SK-N-SH treated with all-trans-retinoic acid at 6 μM for 48 hours (cell line): ENCODE measurements at regions not wholly inside any gene's neighbourhood (a gene's known extent, or its start where the extent isn't known, plus 50 kb on each side); places are given as distances from the start of the nearest gene placed in this dataset.

Experiments
- ATAC-seq: fragments of 200-7000 bp; cut with Tn5 transposase; 3 replicates; pipeline ENCODE4 v1.9.1; 2020; ENCODE audit warnings: mild to moderate bottlenecking, moderate library complexity
- ARNTL ChIP-seq: fragments of 450-650 bp; formaldehyde crosslinking; IDR thresholded peaks from 2 replicates; pipeline ENCODE4 v1.5.0; 2020; ENCODE audit warnings: low read depth, mild to moderate bottlenecking, moderate library complexity, borderline replicate concordance
- CSDC2 ChIP-seq: fragments of 250-450 bp; sonication (Bioruptor Pico); IDR thresholded peaks from 2 replicates; pipeline ENCODE4 v1.5.0; 2020; ENCODE audit warnings: mild to moderate bottlenecking, moderate library complexity
- CSRNP3 ChIP-seq: fragments of 250-450 bp; sonication (Bioruptor Pico); IDR thresholded peaks from 2 replicates; pipeline ENCODE4 v1.5.1; 2021; ENCODE audit warnings: mild to moderate bottlenecking, moderate library complexity
- ESRRG ChIP-seq: fragments of 250-450 bp; sonication (Bioruptor Pico); IDR thresholded peaks from 2 replicates; pipeline ENCODE4 v1.6.1; 2021; ENCODE audit warnings: mild to moderate bottlenecking
- OSR1 ChIP-seq: fragments of 250-450 bp; sonication (Bioruptor Pico); IDR thresholded peaks from 2 replicates; pipeline ENCODE4 v1.8.0; 2022; ENCODE audit warnings: moderate library complexity, mild to moderate bottlenecking, inconsistent platforms
- RARB ChIP-seq: fragments of 250-450 bp; sonication (Bioruptor Pico); IDR thresholded peaks from 2 replicates; pipeline ENCODE4 v1.8.0; 2021; ENCODE audit warnings: mild to moderate bottlenecking, moderate library complexity
- SNAI2 ChIP-seq: fragments of 250-450 bp; sonication (Bioruptor Pico); IDR thresholded peaks from 2 replicates; pipeline ENCODE4 v1.5.0; 2020; ENCODE audit warnings: mild to moderate bottlenecking, moderate library complexity
- TCF4 ChIP-seq: fragments of 250-450 bp; sonication (Bioruptor Pico); IDR thresholded peaks from 2 replicates; pipeline ENCODE4 v1.8.0; 2021; ENCODE audit warnings: mild to moderate bottlenecking, moderate library complexity, borderline replicate concordance
- ZC3H10 ChIP-seq: fragments of 250-450 bp; sonication (Bioruptor Pico); IDR thresholded peaks from 2 replicates; pipeline ENCODE4 v1.5.1; 2021; ENCODE audit warnings: mild to moderate bottlenecking, moderate library complexity
- ZNF565 ChIP-seq: fragments of 450-650 bp; formaldehyde crosslinking; conservative IDR thresholded peaks from 2 replicates; pipeline ENCODE4 v1.5.0; 2020; ENCODE audit warnings: low read depth, mild to moderate bottlenecking, moderate library complexity
- ZNF70 ChIP-seq: fragments of 450-650 bp; formaldehyde crosslinking; IDR thresholded peaks from 2 replicates; pipeline ENCODE4 v1.5.0; 2020; ENCODE audit warnings: mild to moderate bottlenecking, moderate library complexity
- TF ChIP-seq, protein P1 (sequence below): fragments of 250-450 bp; sonication (Bioruptor Pico); IDR thresholded peaks from 2 replicates; pipeline ENCODE4 v1.5.0; 2020; ENCODE audit warnings: mild to moderate bottlenecking, moderate library complexity
- TF ChIP-seq, protein P2 (sequence below): fragments of 250-450 bp; sonication (Bioruptor Pico); IDR thresholded peaks from 2 replicates; pipeline ENCODE4 v1.8.0; 2020; ENCODE audit warnings: mild to moderate bottlenecking, moderate library complexity, borderline replicate concordance
- TF ChIP-seq, protein P3 (sequence below): fragments of 250-450 bp; sonication (Bioruptor Pico); IDR thresholded peaks from 2 replicates; pipeline ENCODE4 v1.5.1; 2020; ENCODE audit warnings: low read depth, mild to moderate bottlenecking, moderate library complexity

- no peak for ATAC-seq
Observed at GRCh38 chr2:8533923-8534322, 147.9 kb upstream of the ID2 start.

DNA sequence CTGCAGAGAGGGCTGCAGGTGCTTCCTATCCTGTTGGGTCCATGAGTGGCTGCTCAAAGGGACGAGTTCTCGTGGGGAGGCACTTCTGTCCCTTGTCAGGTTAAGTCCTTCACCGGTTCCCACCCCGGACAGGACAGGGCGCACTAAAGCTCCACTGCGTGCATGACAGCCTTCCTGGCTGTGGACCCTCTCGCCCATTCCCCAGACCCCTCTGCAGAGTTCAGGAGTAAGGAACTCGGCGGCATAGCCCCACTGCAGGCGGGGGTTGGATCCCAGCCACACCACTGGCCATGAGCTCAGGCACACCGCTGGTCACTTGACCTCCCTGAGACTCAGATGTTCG, 147.5 kb upstream of the ID2 start:
- no peak for ATAC-seq
- no peak for TF ChIP-seq SNAI2 (CRISPR knock-in tag)
- no peak for TF ChIP-seq ZNF70
- no peak for TF ChIP-seq ZC3H10 (CRISPR knock-in tag)
- no peak for TF ChIP-seq ESRRG (CRISPR knock-in tag)
- TF ChIP-seq CSRNP3 (CRISPR knock-in tag) = no peak
- TF ChIP-seq OSR1 (CRISPR knock-in tag) = no peak
- TF ChIP-seq RARB = no peak
- TF ChIP-seq ARNTL (CRISPR knock-in tag) = no peak
- TF ChIP-seq, protein P1, sequence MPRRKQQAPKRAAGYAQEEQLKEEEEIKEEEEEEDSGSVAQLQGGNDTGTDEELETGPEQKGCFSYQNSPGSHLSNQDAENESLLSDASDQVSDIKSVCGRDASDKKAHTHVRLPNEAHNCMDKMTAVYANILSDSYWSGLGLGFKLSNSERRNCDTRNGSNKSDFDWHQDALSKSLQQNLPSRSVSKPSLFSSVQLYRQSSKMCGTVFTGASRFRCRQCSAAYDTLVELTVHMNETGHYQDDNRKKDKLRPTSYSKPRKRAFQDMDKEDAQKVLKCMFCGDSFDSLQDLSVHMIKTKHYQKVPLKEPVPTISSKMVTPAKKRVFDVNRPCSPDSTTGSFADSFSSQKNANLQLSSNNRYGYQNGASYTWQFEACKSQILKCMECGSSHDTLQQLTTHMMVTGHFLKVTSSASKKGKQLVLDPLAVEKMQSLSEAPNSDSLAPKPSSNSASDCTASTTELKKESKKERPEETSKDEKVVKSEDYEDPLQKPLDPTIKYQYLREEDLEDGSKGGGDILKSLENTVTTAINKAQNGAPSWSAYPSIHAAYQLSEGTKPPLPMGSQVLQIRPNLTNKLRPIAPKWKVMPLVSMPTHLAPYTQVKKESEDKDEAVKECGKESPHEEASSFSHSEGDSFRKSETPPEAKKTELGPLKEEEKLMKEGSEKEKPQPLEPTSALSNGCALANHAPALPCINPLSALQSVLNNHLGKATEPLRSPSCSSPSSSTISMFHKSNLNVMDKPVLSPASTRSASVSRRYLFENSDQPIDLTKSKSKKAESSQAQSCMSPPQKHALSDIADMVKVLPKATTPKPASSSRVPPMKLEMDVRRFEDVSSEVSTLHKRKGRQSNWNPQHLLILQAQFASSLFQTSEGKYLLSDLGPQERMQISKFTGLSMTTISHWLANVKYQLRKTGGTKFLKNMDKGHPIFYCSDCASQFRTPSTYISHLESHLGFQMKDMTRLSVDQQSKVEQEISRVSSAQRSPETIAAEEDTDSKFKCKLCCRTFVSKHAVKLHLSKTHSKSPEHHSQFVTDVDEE (CRISPR knock-in tag) = no peak
- no peak for TF ChIP-seq TCF4 (CRISPR knock-in tag)
- TF ChIP-seq, protein P2, sequence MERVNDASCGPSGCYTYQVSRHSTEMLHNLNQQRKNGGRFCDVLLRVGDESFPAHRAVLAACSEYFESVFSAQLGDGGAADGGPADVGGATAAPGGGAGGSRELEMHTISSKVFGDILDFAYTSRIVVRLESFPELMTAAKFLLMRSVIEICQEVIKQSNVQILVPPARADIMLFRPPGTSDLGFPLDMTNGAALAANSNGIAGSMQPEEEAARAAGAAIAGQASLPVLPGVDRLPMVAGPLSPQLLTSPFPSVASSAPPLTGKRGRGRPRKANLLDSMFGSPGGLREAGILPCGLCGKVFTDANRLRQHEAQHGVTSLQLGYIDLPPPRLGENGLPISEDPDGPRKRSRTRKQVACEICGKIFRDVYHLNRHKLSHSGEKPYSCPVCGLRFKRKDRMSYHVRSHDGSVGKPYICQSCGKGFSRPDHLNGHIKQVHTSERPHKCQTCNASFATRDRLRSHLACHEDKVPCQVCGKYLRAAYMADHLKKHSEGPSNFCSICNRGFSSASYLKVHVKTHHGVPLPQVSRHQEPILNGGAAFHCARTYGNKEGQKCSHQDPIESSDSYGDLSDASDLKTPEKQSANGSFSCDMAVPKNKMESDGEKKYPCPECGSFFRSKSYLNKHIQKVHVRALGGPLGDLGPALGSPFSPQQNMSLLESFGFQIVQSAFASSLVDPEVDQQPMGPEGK (CRISPR knock-in tag) = no peak

More at GRCh38 chr2:8533923-8534322, 147.9 kb upstream of the ID2 start:
- TF ChIP-seq SNAI2 (CRISPR knock-in tag) = no peak
- TF ChIP-seq, protein P2 (CRISPR knock-in tag) = no peak

GRCh38 chr2:8534729-8535468, 147.0 kb upstream of the ID2 start:
- no peak; the same call in 2 of the 3 replicates for ATAC-seq
- TF ChIP-seq ZNF565 (no peak), ESRRG (CRISPR knock-in tag) (no peak), ZC3H10 (CRISPR knock-in tag) (no peak), CSDC2 (no peak), RARB (no peak), ZNF70 (no peak), CSRNP3 (CRISPR knock-in tag) (no peak), ARNTL (CRISPR knock-in tag) (no peak)
- TF ChIP-seq, protein P3, sequence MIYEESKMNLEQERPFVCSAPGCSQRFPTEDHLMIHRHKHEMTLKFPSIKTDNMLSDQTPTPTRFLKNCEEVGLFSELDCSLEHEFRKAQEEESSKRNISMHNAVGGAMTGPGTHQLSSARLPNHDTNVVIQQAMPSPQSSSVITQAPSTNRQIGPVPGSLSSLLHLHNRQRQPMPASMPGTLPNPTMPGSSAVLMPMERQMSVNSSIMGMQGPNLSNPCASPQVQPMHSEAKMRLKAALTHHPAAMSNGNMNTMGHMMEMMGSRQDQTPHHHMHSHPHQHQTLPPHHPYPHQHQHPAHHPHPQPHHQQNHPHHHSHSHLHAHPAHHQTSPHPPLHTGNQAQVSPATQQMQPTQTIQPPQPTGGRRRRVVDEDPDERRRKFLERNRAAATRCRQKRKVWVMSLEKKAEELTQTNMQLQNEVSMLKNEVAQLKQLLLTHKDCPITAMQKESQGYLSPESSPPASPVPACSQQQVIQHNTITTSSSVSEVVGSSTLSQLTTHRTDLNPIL = no peak
- TF ChIP-seq, protein P1 (CRISPR knock-in tag) = no peak
